Upper lobe of right lung (tissue), 1 donor: ENCODE measurements at regions not wholly inside any gene's neighbourhood (a gene's known extent, or its start where the extent isn't known, plus 50 kb on each side); places are given as distances from the start of the nearest gene placed in this dataset.
"Not testable (repeated sequence)": the region's sequence is repeated elsewhere in the genome, so short reads cannot be mapped to it uniquely, and the experiment has no call there.

Experiments used
- ATAC-seq: fragments of 200-7000 bp; cut with Tn5 transposase; one replicate; pipeline ENCODE4 v1.9.1; 2020; ENCODE audit warnings: mild to moderate bottlenecking, moderate library complexity
- DNase-seq: peaks from one replicate; pipeline ENCODE4 v3.0.0-alpha.2; 2020
- H3K27ac ChIP-seq: fragments of 200-600 bp; one replicate; pipeline ENCODE4 v1.8.0; 2022
- H3K27me3 ChIP-seq: fragments of 200-600 bp; one replicate; pipeline ENCODE4 v1.8.0; 2022; ENCODE audit warnings: mild to moderate bottlenecking
- H3K36me3 ChIP-seq: fragments of 200-600 bp; one replicate; pipeline ENCODE4 v1.8.0; 2022
- H3K4me1 ChIP-seq: fragments of 200-600 bp; one replicate; pipeline ENCODE4 v1.8.0; 2022
- H3K4me3 ChIP-seq: fragments of 200-600 bp; one replicate; pipeline ENCODE4 v1.8.0; 2022; ENCODE audit warnings: mild to moderate bottlenecking
- H3K9me3 ChIP-seq: fragments of 200-600 bp; one replicate; pipeline ENCODE4 v1.8.0; 2022
- intact Hi-C: fragments of 100-400 bp; cut with DNase I; formaldehyde crosslinking; loops from one replicate; pipeline ENCODE4 v1.11.0; 2022
- TF ChIP-seq, protein P1 (sequence below): fragments of 200-600 bp; IDR thresholded peaks from one replicate; pipeline ENCODE4 v1.8.0; 2022; ENCODE audit warnings: antibody characterized with exemption
- donor health status: DM: no; HTN: yes; CAD: no; lungs with severe emphysema.

DNA sequence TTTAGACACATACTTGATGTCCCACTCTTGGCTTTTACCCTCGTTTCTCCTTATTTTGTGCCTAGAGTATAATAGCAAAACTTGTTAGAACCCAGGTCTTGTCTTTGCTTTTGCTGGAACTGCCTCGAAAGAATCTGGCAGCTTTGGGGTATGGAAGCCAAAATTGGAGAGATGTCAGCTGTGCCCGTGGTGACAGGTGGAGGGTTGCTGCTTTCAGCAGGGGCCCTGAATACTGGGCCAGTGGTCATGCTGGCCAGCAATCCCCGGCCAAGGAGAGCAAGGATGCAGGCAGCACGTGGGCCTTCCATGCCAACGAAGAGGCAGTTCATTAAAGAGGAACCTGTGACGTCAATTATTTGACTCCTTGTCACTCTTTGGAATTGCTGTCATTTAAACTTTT, 181.1 kb downstream of the HIPK3 start:
- DNase-seq (no peak), ATAC-seq (no peak)
- TF ChIP-seq, protein P1, sequence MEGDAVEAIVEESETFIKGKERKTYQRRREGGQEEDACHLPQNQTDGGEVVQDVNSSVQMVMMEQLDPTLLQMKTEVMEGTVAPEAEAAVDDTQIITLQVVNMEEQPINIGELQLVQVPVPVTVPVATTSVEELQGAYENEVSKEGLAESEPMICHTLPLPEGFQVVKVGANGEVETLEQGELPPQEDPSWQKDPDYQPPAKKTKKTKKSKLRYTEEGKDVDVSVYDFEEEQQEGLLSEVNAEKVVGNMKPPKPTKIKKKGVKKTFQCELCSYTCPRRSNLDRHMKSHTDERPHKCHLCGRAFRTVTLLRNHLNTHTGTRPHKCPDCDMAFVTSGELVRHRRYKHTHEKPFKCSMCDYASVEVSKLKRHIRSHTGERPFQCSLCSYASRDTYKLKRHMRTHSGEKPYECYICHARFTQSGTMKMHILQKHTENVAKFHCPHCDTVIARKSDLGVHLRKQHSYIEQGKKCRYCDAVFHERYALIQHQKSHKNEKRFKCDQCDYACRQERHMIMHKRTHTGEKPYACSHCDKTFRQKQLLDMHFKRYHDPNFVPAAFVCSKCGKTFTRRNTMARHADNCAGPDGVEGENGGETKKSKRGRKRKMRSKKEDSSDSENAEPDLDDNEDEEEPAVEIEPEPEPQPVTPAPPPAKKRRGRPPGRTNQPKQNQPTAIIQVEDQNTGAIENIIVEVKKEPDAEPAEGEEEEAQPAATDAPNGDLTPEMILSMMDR, result no peak
- H3K27me3 ChIP-seq, result no peaks in the 10 kb centered on the region
- H3K9me3 ChIP-seq, result peaks cover 3% of the 10 kb centered on the region
- H3K4me1 ChIP-seq, result no peaks in the 10 kb centered on the region
- H3K36me3 ChIP-seq, result no peaks in the 10 kb centered on the region
- H3K4me3 ChIP-seq, result no peak overlapping the region
- intact Hi-C loops, result no loop called here
- no peak overlapping the region for H3K27ac ChIP-seq

DNA sequence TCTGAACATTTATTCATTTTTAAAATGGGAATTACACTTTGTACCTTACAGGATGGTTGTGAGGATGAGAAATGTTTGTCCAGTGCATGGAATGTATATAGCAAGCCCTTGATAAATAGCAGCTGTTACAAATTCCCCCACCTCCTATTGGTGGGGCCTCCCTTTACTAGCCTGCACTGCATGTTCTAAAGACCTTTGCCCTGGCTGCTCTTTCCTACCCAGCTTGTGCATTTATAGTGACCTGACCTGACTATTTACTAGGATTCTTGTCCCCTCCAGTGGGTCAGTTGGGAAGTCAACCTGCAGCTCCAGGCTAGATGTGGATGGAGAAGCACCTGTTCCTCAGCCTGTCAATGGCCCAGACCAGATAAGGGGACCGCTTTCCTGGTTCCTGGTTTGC, 180.3 kb downstream of the HIPK3 start:
- Histone ChIP-seq H3K4me3 (no peak overlapping the region), H3K4me1 (no peaks in the 10 kb centered on the region), H3K27me3 (no peaks in the 10 kb centered on the region), H3K36me3 (no peaks in the 10 kb centered on the region), H3K9me3 (peaks cover 3% of the 10 kb centered on the region), H3K27ac (no peak overlapping the region)
- DNase-seq (no peak), ATAC-seq (no peak)
- TF ChIP-seq, protein P1, result no peak
- intact Hi-C loops, result no loop called here

DNA sequence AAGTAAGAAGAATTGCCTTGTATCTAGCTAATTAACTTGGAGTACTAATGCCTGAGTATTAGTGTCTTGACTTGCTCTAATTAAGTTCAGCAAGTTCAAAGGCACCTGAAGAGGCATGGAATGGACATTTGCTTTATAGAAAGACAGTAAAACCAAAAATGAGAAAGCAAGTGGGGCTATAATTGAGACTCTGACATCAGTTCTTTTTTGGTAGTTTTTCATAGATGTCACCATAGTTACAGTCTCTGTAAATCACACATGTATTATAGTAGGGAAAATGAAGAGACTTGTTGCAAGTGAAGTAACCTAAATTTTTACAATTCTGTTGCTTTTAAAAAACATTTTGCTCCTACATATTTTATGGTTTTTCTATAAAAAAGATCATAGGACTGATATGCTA, 178.0 kb downstream of the HIPK3 start:
- Histone ChIP-seq H3K27ac (no peak overlapping the region), H3K27me3 (no peaks in the 10 kb centered on the region), H3K4me3 (no peak overlapping the region), H3K9me3 (peaks cover 3% of the 10 kb centered on the region), H3K36me3 (no peaks in the 10 kb centered on the region), H3K4me1 (no peaks in the 10 kb centered on the region)
- intact Hi-C loops, result no loop called here
- ATAC-seq, result no peak
- TF ChIP-seq, protein P1, result no peak
- no peak for DNase-seq

GRCh38 chr11:33434294-33434693, 177.1 kb downstream of the HIPK3 start:
- H3K27ac ChIP-seq, result no peak overlapping the region
- DNase-seq (no peak), ATAC-seq (no peak)
- TF ChIP-seq, protein P1, result no peak
- no peaks in the 10 kb centered on the region for H3K27me3 ChIP-seq
- no peak overlapping the region for H3K4me3 ChIP-seq
- no peaks in the 10 kb centered on the region for H3K4me1 ChIP-seq
- peaks cover 3% of the 10 kb centered on the region for H3K9me3 ChIP-seq
- no peaks in the 10 kb centered on the region for H3K36me3 ChIP-seq
- intact Hi-C loops, result no loop called here

GRCh38 chr11:33428435-33428834, 171.3 kb downstream of the HIPK3 start:
- H3K36me3 ChIP-seq, H3K4me3 ChIP-seq, H3K4me1 ChIP-seq, intact Hi-C loops, ATAC-seq, H3K27me3 ChIP-seq, H3K27ac ChIP-seq, DNase-seq, H3K9me3 ChIP-seq: not testable (repeated sequence)

DNA sequence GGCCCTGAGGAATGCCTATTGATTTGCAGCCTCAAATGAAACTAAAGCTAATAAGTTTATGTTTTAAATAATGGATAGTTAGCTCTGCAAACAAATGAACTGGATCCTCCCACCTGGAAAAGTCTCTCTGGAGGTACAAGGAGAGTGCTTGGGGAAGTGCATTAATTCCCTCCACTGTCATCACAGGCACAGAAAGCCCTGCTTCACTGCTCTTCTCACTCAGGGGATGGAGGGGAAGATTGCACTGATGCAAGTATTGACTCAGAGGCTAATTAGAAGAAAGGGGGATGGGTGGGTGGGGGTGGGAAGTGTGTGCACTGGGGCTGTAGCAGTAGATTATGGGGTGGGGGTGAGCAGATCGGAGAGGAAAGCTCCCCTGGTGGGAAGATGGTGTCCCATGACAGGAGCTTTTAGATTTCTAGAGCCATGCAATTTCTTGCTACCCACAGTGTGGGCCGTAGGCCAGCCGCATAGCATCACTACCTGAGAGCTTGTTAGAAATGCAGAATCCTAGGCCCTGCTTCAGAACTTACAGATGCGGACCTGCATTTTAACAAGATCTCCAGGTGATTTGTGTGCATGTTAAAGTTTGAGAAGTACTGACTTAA, 163.9 kb downstream of the HIPK3 start:
- DNase-seq (no peak), ATAC-seq (no peak)
- Histone ChIP-seq H3K36me3 (no peaks in the 10 kb centered on the region), H3K27me3 (peaks cover 10% of the 10 kb centered on the region), H3K4me3 (no peak overlapping the region), H3K4me1 (no peaks in the 10 kb centered on the region), H3K27ac (no peak overlapping the region), H3K9me3 (no peaks in the 10 kb centered on the region)
- intact Hi-C loops, result no loop called here
- TF ChIP-seq, protein P1, result no peak
